Panc1 (cell line): ENCODE measurements at regions not wholly inside any gene's neighbourhood (a gene's known extent, or its start where the extent isn't known, plus 50 kb on each side); places are given as distances from the start of the nearest gene placed in this dataset.

Experiments used
- ATAC-seq: fragments of 200-7000 bp; cut with Tn5 transposase; 2 replicates; pipeline ENCODE4 v1.9.1; 2020; ENCODE audit warnings: mild to moderate bottlenecking, moderate library complexity
- BruUV-seq: library from RNA; stranded (reverse); fragments of 400-500 nt; replicated peaks from 2 replicates; lab custom pipeline; 2021; lab: Mats Ljungman, UMichigan
- CTCF ChIA-PET: fragments of 300-600 bp; sonication (Branson Sonifier 250); formaldehyde crosslinking; loops from one replicate; lab custom pipeline; 2022; ENCODE audit warnings: antibody characterized with exemption; lab: Charles Lee
- POLR2A ChIA-PET: fragments of 300-600 bp; sonication (Branson Sonifier 250); formaldehyde crosslinking; loops from one replicate; lab custom pipeline; 2022; ENCODE audit warnings: antibody characterized with exemption; lab: Charles Lee
- DNase-seq: peaks from one replicate; pipeline ENCODE4 v3.0.0-alpha.2; 2010; ENCODE audit warnings: low read depth, low spot score
- H3K27ac ChIP-seq: 2 replicates; pipeline ENCODE4 v1.5.1; 2011; ENCODE audit warnings: mild to moderate bottlenecking, low read length, inconsistent platforms
- H3K27me3 ChIP-seq: fragments of 200-500 bp; sonication (Bioruptor generic); 2 replicates; pipeline ENCODE4 v1.6.0; 2014; ENCODE audit warnings: low read length, inconsistent platforms; ENCODE audit not compliant: control insufficient read depth, insufficient read depth
- H3K36me3 ChIP-seq: fragments of 200-500 bp; sonication (Bioruptor generic); 2 replicates; pipeline ENCODE4 v1.5.1; 2014; ENCODE audit warnings: inconsistent platforms, mild to moderate bottlenecking, low read length, moderate library complexity; ENCODE audit not compliant: control insufficient read depth, insufficient read depth
- H3K4me1 ChIP-seq: 2 replicates; pipeline ENCODE4 v1.5.1; 2011; ENCODE audit warnings: inconsistent platforms, mild to moderate bottlenecking, low read length, moderate library complexity; ENCODE audit not compliant: control insufficient read depth, insufficient read depth
- H3K4me3 ChIP-seq, 2 experiments: 2 replicates each; pipeline ENCODE4 v1.5.1; 2011 to 2012; ENCODE audit warnings: low read depth in 2 of 2, low read length in 2 of 2, mild to moderate bottlenecking in 2 of 2, inconsistent platforms in 1 of 2, moderate library complexity in 1 of 2
- H3K9me3 ChIP-seq: fragments of 200-500 bp; sonication (Bioruptor generic); 2 replicates; pipeline ENCODE4 v1.5.1; 2014; ENCODE audit warnings: low read depth, mild to moderate bottlenecking, inconsistent platforms, low read length, moderate library complexity; ENCODE audit not compliant: control insufficient read depth, insufficient read depth
- CTCF ChIP-seq: fragments of 450-650 bp; IDR thresholded peaks from 2 replicates; pipeline ENCODE4 v1.5.1; 2017; ENCODE audit warnings: mild to moderate bottlenecking
- POLR2AphosphoS5 ChIP-seq: IDR thresholded peaks from 2 replicates; pipeline ENCODE4 v1.6.1; 2012; ENCODE audit warnings: mild to moderate bottlenecking, low read depth, low read length, moderate library complexity
- SIN3A ChIP-seq: IDR thresholded peaks from 2 replicates; pipeline ENCODE4 v1.6.1; 2012; ENCODE audit warnings: low read depth, mild to moderate bottlenecking, low read length, moderate library complexity, borderline replicate concordance; ENCODE audit not compliant: insufficient read depth
- TCF7L2 ChIP-seq: IDR thresholded peaks from 2 replicates; pipeline ENCODE4 v1.6.1; 2011; ENCODE audit warnings: mild to moderate bottlenecking, low read depth, low read length, inconsistent platforms
- in situ Hi-C: cut with HindIII; loops from 2 replicates; pipeline ENCODE4 v1.10.0; 2016; ENCODE audit warnings: low sequenced_read_pairs, low pct_unique_long_range_greater_than_20kb
- intact Hi-C: fragments of 100-400 bp; cut with micrococcal nuclease; formaldehyde crosslinking; loops from one replicate; pipeline ENCODE4 v1.10.0; 2022; ENCODE audit not compliant: unreplicated experiment
- TF ChIP-seq, protein P1 (sequence below), 2 experiments: IDR thresholded peaks; 2 replicates each; pipeline ENCODE4 v1.6.1; 2011 to 2012; ENCODE audit warnings: low read depth in 2 of 2, control low read depth in 1 of 2, low read length in 1 of 2, mild to moderate bottlenecking in 1 of 2, moderate library complexity in 1 of 2; ENCODE audit not compliant: insufficient read depth in 1 of 2

DNA sequence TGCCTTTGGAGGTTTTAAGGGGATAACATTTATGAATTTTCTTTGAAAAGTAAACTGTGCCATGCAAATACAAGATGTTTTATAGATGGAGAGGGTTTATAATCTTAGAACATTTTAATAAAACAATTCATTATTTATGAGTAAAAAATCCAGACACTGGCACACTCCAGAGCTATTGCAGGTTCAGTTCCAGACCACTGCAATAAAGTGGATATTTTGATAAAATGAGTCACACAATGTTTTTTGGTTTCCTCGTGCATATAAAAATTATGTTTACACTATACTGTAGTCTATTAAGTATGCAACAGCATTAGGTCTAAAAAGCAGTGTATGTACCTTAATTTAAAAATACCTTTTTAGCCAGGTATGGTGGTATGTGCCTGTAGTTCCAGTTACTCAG lies 146.2 kb upstream of the ZBED5 start:
- DNase-seq: no peak
- intact Hi-C loops (no loop called here), in situ Hi-C loops (no loop called here)
- H3K9me3 ChIP-seq: no peaks in the 10 kb centered on the region
- peaks cover 9% of the 10 kb centered on the region for H3K27me3 ChIP-seq
- no peak for ATAC-seq
- H3K4me3 ChIP-seq: no peak overlapping the region
- ChIA-PET CTCF (no interaction called here), POLR2A (no interaction called here)
- no TSS peak for BruUV-seq
- no peaks in the 10 kb centered on the region for H3K4me1 ChIP-seq
- no peaks in the 10 kb centered on the region for H3K36me3 ChIP-seq
- no peak overlapping the region for H3K27ac ChIP-seq
- TF ChIP-seq TCF7L2 (no peak), SIN3A (no peak), CTCF (no peak), POLR2AphosphoS5 (no peak)
- TF ChIP-seq, protein P1, sequence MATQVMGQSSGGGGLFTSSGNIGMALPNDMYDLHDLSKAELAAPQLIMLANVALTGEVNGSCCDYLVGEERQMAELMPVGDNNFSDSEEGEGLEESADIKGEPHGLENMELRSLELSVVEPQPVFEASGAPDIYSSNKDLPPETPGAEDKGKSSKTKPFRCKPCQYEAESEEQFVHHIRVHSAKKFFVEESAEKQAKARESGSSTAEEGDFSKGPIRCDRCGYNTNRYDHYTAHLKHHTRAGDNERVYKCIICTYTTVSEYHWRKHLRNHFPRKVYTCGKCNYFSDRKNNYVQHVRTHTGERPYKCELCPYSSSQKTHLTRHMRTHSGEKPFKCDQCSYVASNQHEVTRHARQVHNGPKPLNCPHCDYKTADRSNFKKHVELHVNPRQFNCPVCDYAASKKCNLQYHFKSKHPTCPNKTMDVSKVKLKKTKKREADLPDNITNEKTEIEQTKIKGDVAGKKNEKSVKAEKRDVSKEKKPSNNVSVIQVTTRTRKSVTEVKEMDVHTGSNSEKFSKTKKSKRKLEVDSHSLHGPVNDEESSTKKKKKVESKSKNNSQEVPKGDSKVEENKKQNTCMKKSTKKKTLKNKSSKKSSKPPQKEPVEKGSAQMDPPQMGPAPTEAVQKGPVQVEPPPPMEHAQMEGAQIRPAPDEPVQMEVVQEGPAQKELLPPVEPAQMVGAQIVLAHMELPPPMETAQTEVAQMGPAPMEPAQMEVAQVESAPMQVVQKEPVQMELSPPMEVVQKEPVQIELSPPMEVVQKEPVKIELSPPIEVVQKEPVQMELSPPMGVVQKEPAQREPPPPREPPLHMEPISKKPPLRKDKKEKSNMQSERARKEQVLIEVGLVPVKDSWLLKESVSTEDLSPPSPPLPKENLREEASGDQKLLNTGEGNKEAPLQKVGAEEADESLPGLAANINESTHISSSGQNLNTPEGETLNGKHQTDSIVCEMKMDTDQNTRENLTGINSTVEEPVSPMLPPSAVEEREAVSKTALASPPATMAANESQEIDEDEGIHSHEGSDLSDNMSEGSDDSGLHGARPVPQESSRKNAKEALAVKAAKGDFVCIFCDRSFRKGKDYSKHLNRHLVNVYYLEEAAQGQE (IDR thresholded peaks at IDR 0.05; ENCODE audit: insufficient read depth in 1 of 2, low read depth in 2 of 2, low read length in 1 of 2): no peak

DNA sequence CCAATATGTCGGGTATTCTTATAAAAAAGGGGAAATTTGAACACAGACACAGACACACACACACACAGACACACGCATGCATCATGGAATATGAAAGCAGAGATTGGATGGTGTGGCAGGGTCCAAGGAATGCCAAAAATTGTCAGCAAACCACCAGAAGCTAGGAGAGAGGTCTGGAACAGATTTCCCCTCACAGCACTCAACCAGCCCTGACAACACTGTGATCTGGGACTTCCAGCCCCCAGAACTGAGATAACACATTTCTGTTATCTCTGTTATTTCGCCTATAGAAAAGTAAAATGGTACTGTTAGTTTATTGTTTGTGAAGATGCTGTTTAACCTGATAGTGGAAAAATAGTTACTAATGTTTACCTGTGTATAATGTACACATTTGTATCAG lies 145.4 kb upstream of the ZBED5 start:
- no peaks in the 10 kb centered on the region for H3K36me3 ChIP-seq
- peaks cover 9% of the 10 kb centered on the region for H3K27me3 ChIP-seq
- POLR2A ChIA-PET: interaction anchor here (0.7 kb wide), 1 partner anchor 13 kb away, joined by 3 read pairs; no protein-coding TSS in a partner anchor
- intact Hi-C loops (no loop called here), in situ Hi-C loops (no loop called here)
- ATAC-seq: no peak
- H3K4me1 ChIP-seq: no peaks in the 10 kb centered on the region
- CTCF ChIA-PET: interaction anchor here (1.1 kb wide), 1 partner anchor 18 kb away, joined by 4 read pairs; no protein-coding TSS in a partner anchor
- TF ChIP-seq POLR2AphosphoS5: no peak
- TF ChIP-seq, protein P1 (IDR thresholded peaks at IDR 0.05; ENCODE audit: insufficient read depth in 1 of 2, low read depth in 2 of 2, low read length in 1 of 2): no peak
- BruUV-seq: no TSS peak
- H3K27ac ChIP-seq: no peak overlapping the region
- no peaks in the 10 kb centered on the region for H3K9me3 ChIP-seq
- no peak overlapping the region for H3K4me3 ChIP-seq
- DNase-seq: no peak
